ENCODE measurements at regions not wholly inside any gene's neighbourhood (a gene's known extent, or its start where the extent isn't known, plus 50 kb on each side); places are given as distances from the start of the nearest gene placed in this dataset.

DNA sequence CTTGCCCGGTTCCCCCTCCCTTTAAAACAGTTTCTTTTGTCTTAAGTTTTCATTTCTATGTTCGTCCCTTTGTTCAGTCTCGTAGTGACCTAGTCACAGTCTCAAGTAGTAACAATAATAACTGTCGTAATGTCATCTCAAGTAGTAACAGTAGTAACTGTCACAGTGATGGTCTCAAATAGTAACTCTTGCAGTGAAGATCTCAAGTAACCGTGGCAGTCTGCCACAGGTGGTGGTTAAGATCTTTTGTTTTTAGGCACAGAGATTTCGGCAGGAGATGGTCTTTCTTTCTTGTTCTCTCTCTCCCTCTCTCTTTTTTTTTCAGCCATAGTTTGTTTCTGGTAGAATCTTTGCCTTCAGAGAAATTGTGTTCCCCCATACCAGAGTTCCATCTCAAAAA lies 656.0 kb upstream of the SGO1 start:
- Histone ChIP-seq H2BK15ac (ENCODE audit: low read depth, low read length) (no peak overlapping the region), H4K91ac (ENCODE audit: insufficient read length, low read depth, low read length) (no peak overlapping the region), H4K8ac (replicated peaks; ENCODE audit: insufficient read length, low read depth, low read length) (no peak overlapping the region), H3K27me3 (ENCODE audit: insufficient read depth, low read length) (no peaks in the 10 kb centered on the region), H3K27ac (ENCODE audit: insufficient read length, low read depth, low read length) (no peak overlapping the region), H3K23me2 (ENCODE audit: insufficient read length, low read depth, low read length, poor library complexity, severe bottlenecking) (no peaks in the 10 kb centered on the region), H3K14ac (ENCODE audit: insufficient read depth, low read length) (no peak overlapping the region), H3K56ac (ENCODE audit: insufficient read length, low read depth, low read length) (no peak overlapping the region), H3T11ph (ENCODE audit: low read length) (no peak overlapping the region), H2AK5ac (ENCODE audit: insufficient read length, low read length) (no peak overlapping the region), H3K4me2 (ENCODE audit: insufficient read depth, insufficient read length, low read length) (no peak overlapping the region), H2BK12ac (ENCODE audit: insufficient read length, low read depth, low read length) (no peak overlapping the region), H3K23ac (ENCODE audit: insufficient read length, low read depth, low read length) (no peak overlapping the region), H4K20me1 (ENCODE audit: control insufficient read depth, insufficient read depth, insufficient read length) (no peaks in the 10 kb centered on the region), H3K4ac (ENCODE audit: low read depth, low read length) (no peak overlapping the region), H4K5ac (ENCODE audit: insufficient read length, low read depth, low read length) (no peak overlapping the region), H3K9ac (ENCODE audit: extremely low read depth, insufficient read length, low read length) (no peak overlapping the region), H3K79me2 (ENCODE audit: insufficient read depth, low read length) (0 out of 2 replicates have a peak, but pooled peaks cover 2% of the 10 kb centered on the region), H2AFZ (ENCODE audit: low read length) (no peak overlapping the region), H2BK120ac (ENCODE audit: low read depth, low read length, poor library complexity, severe bottlenecking) (no peak overlapping the region), H3K4me1 (ENCODE audit: insufficient read depth, low read length) (peaks cover 2% of the 10 kb centered on the region; the same call in 1 of the 2 replicates), H3K9me3 (ENCODE audit: control insufficient read depth, low read depth, low read length) (no peaks in the 10 kb centered on the region), H2BK5ac (ENCODE audit: insufficient read length, low read length) (no peak overlapping the region), H2BK20ac (ENCODE audit: low read depth, low read length, poor library complexity, severe bottlenecking) (no peak overlapping the region), H3K79me1 (ENCODE audit: insufficient read depth, low read depth, low read length, poor library complexity, severe bottlenecking) (no peaks in the 10 kb centered on the region), H3K18ac (ENCODE audit: insufficient read length, low read depth, low read length) (no peak overlapping the region)
- Mint-ChIP-seq H3K36me3 (ENCODE audit: insufficient read depth in 1 of 3, low read depth in 3 of 3) (no peaks in the 10 kb centered on the region), H3K27me3 (ENCODE audit: low read depth) (no peaks in the 10 kb centered on the region), H3K4me1 (peaks cover 10 to 24% of the 10 kb centered on the region in 2 experiments), H3K27ac (peak overlapping the region in 1 of 3 experiments; percentile 66; a peak in 1 of 7 replicates), H3K9me3 (no peaks in the 10 kb centered on the region), H3K4me3 (no peak overlapping the region)
- WGBS (ENCODE audit: extremely low coverage, insufficient read length, low lambda C conversion rate), result no CpG with 5 or more reads among the region's 6 CpGs
- no peak for DNase-seq
- TF ChIP-seq, protein P1, sequence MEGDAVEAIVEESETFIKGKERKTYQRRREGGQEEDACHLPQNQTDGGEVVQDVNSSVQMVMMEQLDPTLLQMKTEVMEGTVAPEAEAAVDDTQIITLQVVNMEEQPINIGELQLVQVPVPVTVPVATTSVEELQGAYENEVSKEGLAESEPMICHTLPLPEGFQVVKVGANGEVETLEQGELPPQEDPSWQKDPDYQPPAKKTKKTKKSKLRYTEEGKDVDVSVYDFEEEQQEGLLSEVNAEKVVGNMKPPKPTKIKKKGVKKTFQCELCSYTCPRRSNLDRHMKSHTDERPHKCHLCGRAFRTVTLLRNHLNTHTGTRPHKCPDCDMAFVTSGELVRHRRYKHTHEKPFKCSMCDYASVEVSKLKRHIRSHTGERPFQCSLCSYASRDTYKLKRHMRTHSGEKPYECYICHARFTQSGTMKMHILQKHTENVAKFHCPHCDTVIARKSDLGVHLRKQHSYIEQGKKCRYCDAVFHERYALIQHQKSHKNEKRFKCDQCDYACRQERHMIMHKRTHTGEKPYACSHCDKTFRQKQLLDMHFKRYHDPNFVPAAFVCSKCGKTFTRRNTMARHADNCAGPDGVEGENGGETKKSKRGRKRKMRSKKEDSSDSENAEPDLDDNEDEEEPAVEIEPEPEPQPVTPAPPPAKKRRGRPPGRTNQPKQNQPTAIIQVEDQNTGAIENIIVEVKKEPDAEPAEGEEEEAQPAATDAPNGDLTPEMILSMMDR (conservative IDR thresholded peaks at IDR 0.05), result no peak

Measured in H9 (cell line).